ENCODE measurements at regions not wholly inside any gene's neighbourhood (a gene's known extent, or its start where the extent isn't known, plus 50 kb on each side); places are given as distances from the start of the nearest gene placed in this dataset.

- no peak for DNase-seq
Measured at GRCh38 chr5:56508249-56508648, 275.1 kb upstream of the ANKRD55 start.

- DNase-seq, result no peak
Measured at GRCh38 chr5:56507351-56507930, 274.3 kb upstream of the ANKRD55 start.

GRCh38 chr5:56506211-56506965 lies 273.3 kb upstream of the ANKRD55 start:
- no peak for DNase-seq

GRCh38 chr5:56503929-56504328 lies 270.8 kb upstream of the ANKRD55 start:
- DNase-seq, result no peak

GRCh38 chr5:56501781-56502557 lies 268.8 kb upstream of the ANKRD55 start:
- peak in 1 of 2 donors; percentile 27 for DNase-seq

DNA sequence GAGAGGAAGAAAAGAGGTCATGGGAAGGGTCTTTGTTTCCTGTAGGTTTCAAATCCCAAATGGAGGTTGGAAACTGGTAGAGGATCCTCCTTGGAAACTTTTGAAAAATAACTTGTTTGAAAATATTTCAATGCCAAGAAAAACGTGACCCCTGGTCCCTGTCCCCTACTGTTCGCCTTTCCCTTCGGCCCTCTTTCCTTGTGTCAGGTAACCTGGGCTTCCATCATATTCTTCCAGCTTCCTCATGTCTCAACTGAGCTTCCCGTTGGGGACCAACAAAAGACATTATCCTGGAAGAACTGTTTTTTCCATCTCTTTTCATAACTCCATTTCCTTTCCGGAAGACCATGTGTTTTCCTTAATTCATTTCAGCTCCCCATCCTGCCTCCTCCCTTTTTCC lies 266.8 kb upstream of the ANKRD55 start:
- DNase-seq, result no peak

GRCh38 chr5:56499491-56499890 lies 266.4 kb upstream of the ANKRD55 start:
- no peak for DNase-seq

DNA sequence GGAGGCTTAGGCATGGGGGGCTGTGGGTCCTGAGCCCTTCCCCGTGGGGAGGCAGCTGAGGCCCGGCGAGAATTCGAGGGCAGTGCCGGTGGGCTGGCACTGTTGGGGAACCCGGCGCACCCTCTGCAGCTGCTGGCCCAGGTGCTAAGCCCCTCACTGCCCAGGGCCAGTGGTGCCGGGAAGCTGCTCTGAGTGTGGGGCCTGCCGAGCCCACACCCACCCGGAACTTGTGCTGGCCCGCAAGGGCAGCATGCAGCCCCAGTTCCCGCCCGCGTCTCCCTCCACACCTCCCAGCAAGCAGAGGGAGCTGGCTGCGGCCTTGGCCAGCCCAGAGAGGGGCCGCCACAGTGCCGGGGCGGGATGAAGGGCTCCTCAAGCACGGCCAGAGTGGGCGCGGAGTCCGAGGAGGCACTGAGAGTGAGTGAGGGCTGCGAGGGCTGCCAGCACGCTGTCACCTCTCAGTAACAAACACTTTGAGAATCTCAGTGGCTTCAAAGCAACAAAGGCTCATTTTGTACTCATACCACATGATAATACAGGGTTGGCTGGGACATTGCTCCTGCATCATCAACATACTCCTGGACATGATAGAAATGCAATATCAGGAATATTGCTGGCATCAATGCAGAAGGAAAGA lies 265.7 kb upstream of the ANKRD55 start:
- DNase-seq, result no peak

- no peak for DNase-seq
Measured at GRCh38 chr5:56496581-56497063, 263.5 kb upstream of the ANKRD55 start.

DNA sequence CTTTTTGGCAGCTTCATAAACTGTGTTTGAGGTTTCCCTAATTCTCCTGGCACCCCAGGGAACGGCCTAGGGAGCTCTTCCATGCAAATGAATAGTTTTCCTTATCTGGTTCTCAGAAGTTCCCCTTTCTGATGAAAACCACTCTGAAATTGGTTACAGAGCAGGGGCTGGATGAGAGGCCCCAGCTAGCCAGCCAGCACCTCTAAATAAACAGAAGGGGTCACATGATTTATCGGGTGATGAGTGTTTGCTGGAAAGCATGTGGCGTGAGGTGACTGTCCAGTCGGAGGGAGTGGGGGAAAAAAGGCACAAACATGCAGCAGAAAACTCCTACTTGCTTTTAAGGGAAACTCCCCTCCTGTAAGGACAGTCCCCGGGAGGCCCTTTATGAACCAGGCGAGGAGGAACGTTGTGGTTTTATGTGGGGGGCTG lies 261.2 kb upstream of the ANKRD55 start:
- DNase-seq, result peak in 1 of 2 donors; percentile 20

DNA sequence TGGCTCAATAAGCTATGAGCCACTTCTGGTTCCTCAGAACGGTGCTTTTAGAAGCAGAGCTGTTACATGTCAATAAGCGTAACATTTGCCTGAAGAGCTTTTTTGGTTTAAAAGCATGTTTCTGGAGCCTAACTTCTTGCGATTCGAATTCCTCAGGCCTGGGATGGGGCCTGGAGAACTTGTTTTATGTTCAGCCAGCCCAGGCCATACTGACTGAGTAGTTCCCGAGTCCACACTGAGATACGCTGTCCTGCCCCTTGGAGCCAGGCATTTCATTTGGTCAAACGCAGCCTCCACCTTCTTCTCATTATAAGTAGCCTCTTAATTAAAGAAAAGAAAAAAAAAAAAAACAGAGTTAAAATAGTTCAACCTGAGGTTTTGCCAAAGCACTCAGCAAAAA lies 260.6 kb upstream of the ANKRD55 start:
- DNase-seq, result no peak

- no peak for DNase-seq
Measured at GRCh38 chr5:56493308-56493707, 260.2 kb upstream of the ANKRD55 start.

GRCh38 chr5:56492812-56493211 lies 259.7 kb upstream of the ANKRD55 start:
- no peak for DNase-seq

GRCh38 chr5:56490971-56491468 lies 257.9 kb upstream of the ANKRD55 start:
- DNase-seq, result peak; percentile 11 to 15

DNA sequence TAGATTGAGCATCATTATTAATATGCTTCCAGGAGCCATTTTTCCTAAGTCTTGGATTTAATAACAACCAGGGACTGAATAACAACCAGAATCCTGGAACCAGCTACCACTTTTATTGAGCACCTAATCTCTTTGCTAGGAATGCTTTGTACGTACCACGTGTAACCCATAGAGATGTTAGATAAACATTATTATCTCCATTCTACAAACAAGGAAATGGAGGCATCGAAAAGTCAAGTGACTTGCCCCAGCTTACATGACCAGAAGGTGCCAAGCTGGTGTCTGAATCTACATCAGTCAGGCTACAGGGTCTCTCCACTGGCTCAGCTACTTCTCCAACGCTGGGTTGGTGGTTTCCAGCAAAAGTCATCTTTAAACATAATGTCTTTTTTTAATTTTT lies 256.1 kb upstream of the ANKRD55 start:
- DNase-seq, result no peak

DNA sequence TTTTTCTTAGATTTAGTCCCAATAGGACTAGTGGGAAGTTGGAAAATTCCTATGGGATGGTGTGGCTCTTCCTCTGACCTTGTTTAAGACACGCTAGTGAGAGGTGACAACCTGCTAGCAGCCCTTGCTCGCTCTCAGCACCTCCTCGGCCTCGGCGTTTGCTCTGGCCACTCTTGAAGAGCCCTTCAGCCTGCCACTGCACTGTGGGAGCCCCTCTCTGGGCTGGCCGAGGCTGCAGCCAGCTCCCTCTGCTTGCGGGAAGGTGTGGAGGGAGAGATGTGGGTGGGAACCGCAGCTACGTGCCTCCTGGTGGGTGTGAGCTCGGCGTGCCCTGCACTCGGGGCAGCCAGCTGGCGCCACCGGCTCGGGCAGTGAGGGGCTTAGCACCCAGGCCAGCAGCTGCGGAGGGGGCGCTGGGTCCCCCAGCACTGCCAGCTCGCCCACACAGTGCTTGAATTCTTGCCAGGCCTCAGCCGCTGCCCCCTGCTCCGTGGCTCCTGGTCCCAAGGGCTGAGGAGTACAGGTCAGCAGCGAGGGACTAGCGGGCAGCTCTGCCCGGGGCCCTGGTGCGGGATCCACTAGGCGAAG lies 254.5 kb upstream of the ANKRD55 start:
- DNase-seq, result no peak

GRCh38 chr5:56482363-56482762 lies 249.2 kb upstream of the ANKRD55 start:
- DNase-seq, result peak; percentile 9 to 47

DNA sequence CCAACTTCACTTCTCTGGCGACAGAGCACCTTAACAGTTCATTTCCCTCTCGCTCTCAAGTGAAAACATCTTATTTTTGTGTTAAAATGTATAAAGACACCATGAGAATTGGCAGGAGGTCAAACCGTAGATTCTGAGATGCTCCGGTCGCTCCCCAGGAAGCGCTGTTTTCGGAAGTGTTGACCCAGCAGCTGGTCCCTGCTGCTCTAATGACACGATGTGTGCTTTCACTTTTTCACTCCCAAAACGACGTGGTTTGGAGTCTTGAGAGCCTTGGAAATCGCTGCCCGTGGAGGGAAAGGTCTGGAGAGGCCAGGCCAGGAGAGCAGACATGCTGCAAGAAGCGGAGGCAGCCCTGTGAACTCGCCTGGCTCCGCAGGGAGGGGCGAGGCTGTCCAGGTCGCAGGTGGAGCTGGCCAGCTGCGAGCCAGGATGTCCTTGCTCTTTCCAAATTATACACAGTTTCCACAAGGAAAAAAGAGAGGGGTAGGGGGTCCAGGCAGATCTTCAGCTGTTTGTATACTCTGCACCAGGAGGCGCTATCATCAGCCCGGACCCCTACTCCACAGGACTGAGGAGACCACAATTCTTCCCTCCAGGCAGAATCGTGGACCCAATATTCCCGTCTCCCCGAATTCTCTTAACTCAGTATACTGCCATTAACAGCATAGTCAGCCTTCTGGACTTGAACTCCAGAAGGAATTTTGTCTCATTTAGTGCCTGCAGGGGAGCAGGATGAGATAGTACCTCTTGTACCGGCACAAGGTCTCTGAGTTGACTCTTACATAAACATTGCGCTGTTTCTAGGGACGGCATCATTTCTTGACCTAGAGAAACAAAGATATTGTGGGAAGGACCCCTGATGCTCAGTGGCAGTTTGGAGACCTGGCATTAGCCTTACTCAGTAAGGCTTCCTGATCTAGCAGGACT lies 248.6 kb upstream of the ANKRD55 start:
- DNase-seq, result peak in 1 of 2 donors; percentile 48

DNA sequence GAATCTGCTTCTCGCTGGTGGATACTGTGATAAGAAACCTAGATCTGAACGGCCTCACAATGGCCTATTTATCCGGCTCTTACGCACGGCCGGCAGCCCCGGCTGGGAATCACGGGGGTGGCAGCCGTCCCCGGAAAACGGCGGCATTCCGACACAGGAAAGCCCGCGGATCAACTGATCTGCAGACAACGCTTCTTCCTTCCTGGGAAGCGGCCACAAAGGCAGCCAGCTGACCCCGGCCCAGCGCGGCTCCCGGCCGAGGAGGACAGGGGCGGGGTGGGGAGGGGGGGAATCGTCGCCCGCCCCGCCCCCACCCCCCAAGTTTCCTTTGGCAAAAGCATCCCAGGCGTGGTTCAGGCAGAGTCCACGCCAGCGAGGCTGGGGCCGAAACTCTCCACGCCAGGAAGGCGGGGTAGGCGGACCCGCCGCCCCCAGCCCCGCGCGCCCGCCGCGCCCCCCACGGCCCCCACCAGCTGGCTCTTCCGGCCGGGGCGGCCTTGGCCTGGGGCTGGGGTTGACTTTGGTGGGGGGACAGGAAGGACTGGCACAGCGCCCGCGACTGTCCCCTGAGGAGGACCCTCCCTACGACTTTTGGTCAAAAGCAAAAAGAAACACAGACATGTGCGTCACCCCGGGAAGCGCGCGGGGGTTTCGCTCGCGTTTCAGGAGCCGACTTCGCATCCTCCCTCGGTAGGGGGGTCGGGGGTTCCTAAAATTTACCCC lies 247.7 kb upstream of the ANKRD55 start:
- peak; percentile 30 to 59 for DNase-seq

DNA sequence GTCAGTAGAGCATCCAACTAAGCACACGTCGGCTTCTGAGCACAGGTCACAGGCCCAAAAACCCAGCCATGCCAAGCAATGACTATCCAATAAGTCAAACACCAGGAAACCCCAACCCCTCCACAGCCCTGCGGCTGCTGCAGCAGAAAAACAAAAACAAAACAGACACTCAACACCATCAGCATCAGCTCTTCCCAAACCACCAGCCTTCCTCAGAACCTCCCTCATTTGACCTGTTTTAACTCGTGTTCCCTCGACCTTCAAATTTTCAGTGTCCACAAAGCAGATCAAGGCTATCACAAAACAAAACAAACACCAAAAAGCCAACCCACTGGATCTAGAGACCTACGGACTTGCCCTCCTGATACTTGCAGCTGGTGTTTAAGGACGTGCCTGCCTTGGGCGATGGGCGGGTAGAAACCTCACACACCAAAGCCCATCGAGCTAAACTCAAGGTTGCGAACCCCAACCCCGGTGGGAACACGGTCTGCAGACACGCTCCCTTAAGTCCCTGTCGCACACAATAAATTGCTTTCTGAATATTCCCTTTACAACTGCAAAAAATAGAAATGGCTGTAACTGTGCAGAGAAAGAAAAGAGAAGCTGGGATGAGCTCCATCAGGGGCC lies 247.1 kb upstream of the ANKRD55 start:
- DNase-seq, result peak; percentile 29 to 67
